Fibroblast of mammary gland (primary cell): ENCODE measurements at regions not wholly inside any gene's neighbourhood (a gene's known extent, or its start where the extent isn't known, plus 50 kb on each side); places are given as distances from the start of the nearest gene placed in this dataset.

Experiments
- DNase-seq: peaks from one replicate; pipeline ENCODE4 v3.0.0-alpha.2; 2010; ENCODE audit warnings: low read depth
- H3K4me3 ChIP-seq: 2 replicates; pipeline ENCODE4 v1.5.1; 2011; ENCODE audit warnings: low read depth, mild to moderate bottlenecking, low read length, moderate library complexity; ENCODE audit not compliant: control insufficient read depth
- TF ChIP-seq, protein P1 (sequence below): conservative IDR thresholded peaks from 2 replicates; pipeline ENCODE4 v1.5.1; 2011; ENCODE audit warnings: low read depth, low read length, inconsistent platforms; ENCODE audit not compliant: control insufficient read depth, insufficient read depth

- TF ChIP-seq, protein P1, sequence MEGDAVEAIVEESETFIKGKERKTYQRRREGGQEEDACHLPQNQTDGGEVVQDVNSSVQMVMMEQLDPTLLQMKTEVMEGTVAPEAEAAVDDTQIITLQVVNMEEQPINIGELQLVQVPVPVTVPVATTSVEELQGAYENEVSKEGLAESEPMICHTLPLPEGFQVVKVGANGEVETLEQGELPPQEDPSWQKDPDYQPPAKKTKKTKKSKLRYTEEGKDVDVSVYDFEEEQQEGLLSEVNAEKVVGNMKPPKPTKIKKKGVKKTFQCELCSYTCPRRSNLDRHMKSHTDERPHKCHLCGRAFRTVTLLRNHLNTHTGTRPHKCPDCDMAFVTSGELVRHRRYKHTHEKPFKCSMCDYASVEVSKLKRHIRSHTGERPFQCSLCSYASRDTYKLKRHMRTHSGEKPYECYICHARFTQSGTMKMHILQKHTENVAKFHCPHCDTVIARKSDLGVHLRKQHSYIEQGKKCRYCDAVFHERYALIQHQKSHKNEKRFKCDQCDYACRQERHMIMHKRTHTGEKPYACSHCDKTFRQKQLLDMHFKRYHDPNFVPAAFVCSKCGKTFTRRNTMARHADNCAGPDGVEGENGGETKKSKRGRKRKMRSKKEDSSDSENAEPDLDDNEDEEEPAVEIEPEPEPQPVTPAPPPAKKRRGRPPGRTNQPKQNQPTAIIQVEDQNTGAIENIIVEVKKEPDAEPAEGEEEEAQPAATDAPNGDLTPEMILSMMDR, result no peak
- H3K4me3 ChIP-seq, result no peak overlapping the region
- no peak for DNase-seq
Measured at GRCh38 chr11:92138296-92138695, 86.3 kb upstream of the FAT3 start.

- TF ChIP-seq, protein P1, result no peak
- no peak for DNase-seq
Measured at GRCh38 chr11:92137747-92138146, 86.9 kb upstream of the FAT3 start.

DNA sequence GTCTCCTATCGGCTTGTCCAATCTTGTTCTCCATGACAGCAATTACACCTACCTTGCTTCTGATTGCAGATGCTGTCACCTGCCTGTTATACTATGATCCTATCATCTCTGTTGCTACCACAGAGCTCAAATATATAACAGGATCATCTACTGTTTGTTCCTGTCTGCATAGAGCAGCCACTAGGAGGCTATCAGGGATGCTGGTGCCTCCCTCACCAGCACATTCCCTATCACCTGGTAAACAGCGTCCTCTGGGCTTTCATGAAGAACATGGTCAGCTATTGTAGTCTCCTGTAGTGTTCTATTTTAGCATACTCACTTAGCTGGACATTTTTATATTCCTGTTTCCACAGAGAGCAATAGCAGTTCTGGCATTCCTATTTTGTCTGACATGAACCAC, 87.8 kb upstream of the FAT3 start:
- TF ChIP-seq, protein P1, result no peak
- no peak overlapping the region for H3K4me3 ChIP-seq
- no peak for DNase-seq

More at GRCh38 chr11:92137747-92138146, 86.9 kb upstream of the FAT3 start:
- H3K4me3 ChIP-seq, result no peak overlapping the region

DNA sequence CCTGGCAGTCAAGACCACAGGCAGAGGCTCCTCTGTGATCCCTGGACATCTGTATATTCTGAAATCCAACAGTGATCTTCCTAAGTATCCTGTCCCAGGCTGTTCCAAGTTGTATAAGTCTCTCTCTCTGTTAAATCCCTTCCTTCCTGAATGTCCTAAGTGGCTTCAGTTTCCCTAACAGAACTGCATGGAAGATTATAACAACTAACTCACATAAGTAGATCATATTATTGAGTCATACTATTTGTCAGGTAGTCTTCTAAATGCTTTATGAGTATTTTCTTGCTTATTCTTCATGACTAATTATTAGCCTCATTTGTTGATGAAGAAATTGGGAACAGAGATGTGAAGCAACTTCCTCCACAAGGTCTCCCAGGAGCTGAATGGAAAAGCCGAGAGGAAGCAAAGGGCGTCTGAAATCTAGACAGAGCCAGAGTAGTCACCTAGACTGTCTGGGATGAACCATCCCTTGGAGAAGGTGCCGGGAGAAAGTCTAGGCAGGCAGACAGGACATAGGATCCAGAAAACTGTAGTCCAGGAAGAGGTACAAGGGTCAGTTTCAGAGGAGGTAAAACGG, 93.2 kb upstream of the FAT3 start:
- no peak for DNase-seq
- TF ChIP-seq, protein P1, result no peak
- H3K4me3 ChIP-seq, result no peak overlapping the region

DNA sequence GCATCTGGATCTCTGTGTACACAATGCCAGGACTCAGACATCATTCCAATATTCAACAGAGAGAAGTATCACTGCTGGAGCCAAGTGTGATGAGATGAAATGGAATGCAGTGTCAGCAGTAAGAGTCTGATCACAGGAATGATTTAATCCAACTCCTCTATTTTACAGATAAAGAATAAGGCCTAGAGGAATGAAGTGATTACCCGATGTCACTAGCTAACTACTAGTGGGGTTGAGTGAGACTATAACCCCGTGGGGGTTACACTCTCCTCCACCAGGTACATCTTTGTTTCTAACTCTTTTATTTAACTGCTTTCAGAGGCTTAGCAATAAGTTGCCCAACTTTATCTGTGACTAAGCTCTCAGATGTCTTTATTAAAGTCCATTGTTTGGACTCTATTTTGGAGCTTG, 94.2 kb upstream of the FAT3 start:
- TF ChIP-seq, protein P1, result no peak
- no peak overlapping the region for H3K4me3 ChIP-seq
- DNase-seq, result no peak

- no peak overlapping the region for H3K4me3 ChIP-seq
- no peak for DNase-seq
- TF ChIP-seq, protein P1, result no peak
Measured at GRCh38 chr11:92129811-92130210, 94.8 kb upstream of the FAT3 start.

- no peak for DNase-seq
Measured at GRCh38 chr11:92128026-92128425, 96.6 kb upstream of the FAT3 start.

More at GRCh38 chr11:92128026-92128425, 96.6 kb upstream of the FAT3 start:
- H3K4me3 ChIP-seq, result no peak overlapping the region
- TF ChIP-seq, protein P1, result no peak
